GM12872 (cell line): ENCODE measurements at regions not wholly inside any gene's neighbourhood (a gene's known extent, or its start where the extent isn't known, plus 50 kb on each side); places are given as distances from the start of the nearest gene placed in this dataset.

Experiments
- CTCF ChIP-seq: IDR thresholded peaks from 3 replicates; pipeline ENCODE4 v1.5.1; 2011; ENCODE audit warnings: low read depth, mild to moderate bottlenecking, low read length, moderate library complexity; ENCODE audit not compliant: insufficient read depth

- TF ChIP-seq CTCF = no peak
Measured at GRCh38 chr13:40381935-40382764, 284.3 kb downstream of the FOXO1 start.

GRCh38 chr13:40383132-40383531 is 283.3 kb downstream of the FOXO1 start:
- TF ChIP-seq CTCF = no peak

GRCh38 chr13:40383885-40384284 is 282.6 kb downstream of the FOXO1 start:
- no peak for TF ChIP-seq CTCF

DNA sequence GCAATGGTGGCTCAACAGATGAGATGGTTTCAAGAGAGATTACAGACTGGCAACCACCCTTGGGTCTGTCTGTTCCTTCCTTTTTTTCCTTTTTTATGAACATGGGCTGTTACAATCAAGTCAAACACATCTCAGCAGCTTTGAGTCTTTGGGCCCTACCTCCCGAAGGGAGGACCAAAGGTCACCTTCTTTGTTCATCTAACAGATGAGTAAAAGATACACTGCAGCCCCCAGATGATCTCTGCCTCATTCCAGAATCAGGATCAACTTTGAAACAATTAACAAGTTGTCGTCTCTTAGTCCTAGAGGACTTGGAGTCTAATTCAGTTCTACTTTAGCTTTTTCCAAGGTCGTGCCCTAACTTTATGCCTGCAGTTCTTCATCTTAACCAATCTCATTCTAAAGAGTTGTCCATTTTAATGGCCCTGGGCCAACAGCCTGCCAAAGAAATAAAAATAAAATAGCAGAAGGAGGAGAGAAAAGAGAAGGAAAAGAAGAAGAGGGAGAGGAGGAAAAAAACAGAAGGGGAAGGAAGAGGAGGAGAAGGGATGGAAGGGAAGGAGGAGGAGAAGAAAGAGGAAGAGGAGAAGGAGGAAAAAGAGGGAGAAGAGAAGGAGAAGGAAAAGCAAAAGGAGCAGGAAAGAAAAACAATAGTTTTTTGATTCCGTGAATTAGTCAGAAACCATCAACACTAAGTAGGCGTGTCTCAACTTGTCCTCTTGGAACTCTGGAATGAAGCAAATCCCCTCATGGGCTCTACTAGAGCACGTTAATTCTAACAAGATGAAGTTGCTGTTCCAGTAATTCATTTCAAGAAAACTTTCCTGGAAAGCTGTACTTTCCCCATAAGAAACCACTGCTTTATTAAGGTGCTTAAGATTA is 281.2 kb downstream of the FOXO1 start:
- no peak for TF ChIP-seq CTCF

GRCh38 chr13:40385858-40386180 is 280.6 kb downstream of the FOXO1 start:
- TF ChIP-seq CTCF = no peak

- no peak for TF ChIP-seq CTCF
Measured at GRCh38 chr13:40386586-40386985, 279.9 kb downstream of the FOXO1 start.

DNA sequence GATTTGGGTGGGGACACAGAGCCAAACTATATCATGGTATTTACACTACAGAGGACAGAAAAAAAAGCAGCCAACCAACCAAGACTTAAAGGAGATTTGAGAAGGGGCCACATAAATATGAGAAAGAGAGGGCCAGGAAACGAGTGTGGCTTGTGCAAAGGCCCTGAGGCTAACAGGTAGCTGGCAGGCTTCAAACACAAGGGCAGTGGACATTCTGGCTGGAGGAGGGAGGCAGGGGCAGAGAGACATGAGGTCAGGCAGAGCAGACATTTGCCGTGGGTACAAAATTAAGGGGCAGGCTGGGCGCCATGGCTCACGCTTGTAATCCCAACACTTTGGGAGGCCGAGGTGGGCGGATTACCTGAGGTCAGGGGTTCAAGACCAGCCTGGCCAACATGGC is 278.7 kb downstream of the FOXO1 start:
- no peak for TF ChIP-seq CTCF
